Esophagus mucosa (tissue), 1 donor: ENCODE measurements at regions not wholly inside any gene's neighbourhood (a gene's known extent, or its start where the extent isn't known, plus 50 kb on each side); places are given as distances from the start of the nearest gene placed in this dataset.

Source experiments
- ATAC-seq: fragments of 200-7000 bp; cut with Tn5 transposase; one replicate; pipeline ENCODE4 v1.9.1; 2020
- donor health status: DM: yes; HTN: yes; CAD: no.

GRCh38 chr5:54366707-54367106 is 56.3 kb upstream of the ARL15 start:
- ATAC-seq = no peak

GRCh38 chr5:54363669-54364068 is 53.3 kb upstream of the ARL15 start:
- ATAC-seq = no peak

- ATAC-seq = no peak
Measured at GRCh38 chr5:54362992-54363625, 52.7 kb upstream of the ARL15 start.

- no peak for ATAC-seq
Measured at GRCh38 chr5:54362434-54362833, 52.1 kb upstream of the ARL15 start.

GRCh38 chr5:54361691-54362411 is 51.5 kb upstream of the ARL15 start:
- no peak for ATAC-seq

- ATAC-seq = no peak
Measured at GRCh38 chr5:54360925-54361662, 50.7 kb upstream of the ARL15 start.
